Mucosa of descending colon (tissue), 3 donors: ENCODE measurements at regions not wholly inside any gene's neighbourhood (a gene's known extent, or its start where the extent isn't known, plus 50 kb on each side); places are given as distances from the start of the nearest gene placed in this dataset.

Source experiments
- ATAC-seq: fragments of 200-7000 bp; cut with Tn5 transposase; one replicate; pipeline ENCODE4 v1.9.1; 2020; ENCODE audit warnings: mild to moderate bottlenecking, moderate library complexity
- DNase-seq, 3 donors: peaks; one replicate each; pipeline ENCODE4 v3.0.0-alpha.2; 2020
- H3K36me3 ChIP-seq: fragments of 200-600 bp; one replicate; pipeline ENCODE4 v1.8.0; 2021; ENCODE audit warnings: low read depth, mild to moderate bottlenecking
- H3K4me1 ChIP-seq: fragments of 200-600 bp; one replicate; pipeline ENCODE4 v1.8.0; 2021; ENCODE audit warnings: low read depth, mild to moderate bottlenecking
- H3K4me3 ChIP-seq: fragments of 200-600 bp; one replicate; pipeline ENCODE4 v1.8.0; 2021; ENCODE audit warnings: mild to moderate bottlenecking
- H3K9me3 ChIP-seq: fragments of 200-600 bp; one replicate; pipeline ENCODE4 v1.8.0; 2021; ENCODE audit warnings: mild to moderate bottlenecking
- CTCF ChIP-seq: fragments of 200-600 bp; IDR thresholded peaks from one replicate; pipeline ENCODE4 v1.8.0; 2022; ENCODE audit warnings: antibody characterized with exemption, mild to moderate bottlenecking
- intact Hi-C, 2 donors: fragments of 100-400 bp; cut with DNase I in 1 of 2; cut with micrococcal nuclease in 1 of 2; formaldehyde crosslinking; loops; one replicate each; pipeline versions ENCODE4 v1.11.0 to v1.11.1; 2022; cut with DNase I, micrococcal nuclease
- donor health status: DM: no; HTN: no; CAD: no; lungs with moderate emphysema.
- donor health status: DM: no; HTN: no; CAD: no.
- donor health status: DM: no; HTN: yes; CAD: no.

- intact Hi-C loops = no loop called here
- TF ChIP-seq CTCF = no peak
- Histone ChIP-seq H3K36me3 (no peaks in the 10 kb centered on the region), H3K9me3 (no peaks in the 10 kb centered on the region), H3K4me1 (no peaks in the 10 kb centered on the region), H3K4me3 (no peak overlapping the region)
- ATAC-seq (no peak), DNase-seq (no peak)
These were observed 219.4 kb downstream of the TANC2 start for GRCh38 chr17:63185420-63185819.

DNA sequence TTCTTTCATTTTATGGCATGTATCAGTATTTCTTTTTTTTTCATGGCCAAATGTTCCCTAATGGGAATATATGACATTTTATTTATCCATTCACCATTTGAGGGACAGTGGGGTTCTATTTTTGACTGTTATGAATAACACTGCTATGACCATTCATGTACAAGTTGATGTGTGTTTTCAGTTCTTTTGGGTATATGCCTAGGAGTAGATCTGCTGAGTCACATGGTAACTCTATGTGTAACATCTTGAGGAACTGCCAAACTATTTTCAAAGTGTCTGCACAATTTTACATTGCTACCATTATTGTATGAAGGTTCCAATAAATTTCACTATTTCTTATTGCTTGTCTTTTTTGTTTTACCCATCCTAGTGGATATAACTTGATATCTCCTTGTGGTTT lies 223.0 kb downstream of the TANC2 start:
- H3K4me3 ChIP-seq = no peak overlapping the region
- no peak for TF ChIP-seq CTCF
- H3K4me1 ChIP-seq = no peaks in the 10 kb centered on the region
- no peak for DNase-seq
- intact Hi-C loops = no loop called here
- H3K9me3 ChIP-seq = no peaks in the 10 kb centered on the region
- no peaks in the 10 kb centered on the region for H3K36me3 ChIP-seq
- ATAC-seq = no peak

GRCh38 chr17:63189930-63190329 lies 223.9 kb downstream of the TANC2 start:
- Histone ChIP-seq H3K4me1 (no peaks in the 10 kb centered on the region), H3K4me3 (no peak overlapping the region), H3K9me3 (no peaks in the 10 kb centered on the region), H3K36me3 (no peaks in the 10 kb centered on the region)
- no peak for DNase-seq
- intact Hi-C loops = no loop called here
- ATAC-seq = no peak
- no peak for TF ChIP-seq CTCF

DNA sequence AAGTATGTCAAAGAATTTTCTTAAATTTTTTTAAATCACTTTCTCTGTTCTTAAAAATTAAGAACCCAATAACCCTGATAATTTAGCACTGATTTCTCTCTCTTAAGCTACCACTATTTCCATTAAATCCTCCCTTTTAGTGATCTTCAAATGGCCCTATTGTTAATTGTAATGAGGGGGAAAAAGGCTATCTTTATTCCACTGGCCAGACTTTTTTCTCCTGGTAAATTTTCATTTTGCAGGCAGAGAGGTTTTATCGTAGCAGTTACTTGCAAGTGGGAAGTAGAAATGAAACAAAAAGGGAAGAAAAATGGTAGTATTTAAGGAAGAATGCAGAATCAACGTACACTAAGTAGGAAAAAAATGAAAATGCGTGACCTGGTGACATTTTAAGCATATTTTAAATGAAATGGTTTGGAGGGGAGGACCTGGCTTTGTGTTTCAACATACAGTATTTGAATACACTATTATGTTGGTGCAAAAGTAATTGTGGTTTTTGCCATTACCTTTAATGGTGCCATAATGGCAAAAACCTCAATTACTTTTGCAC lies 224.9 kb downstream of the TANC2 start:
- Histone ChIP-seq H3K36me3 (no peaks in the 10 kb centered on the region), H3K4me3 (no peak overlapping the region), H3K4me1 (no peaks in the 10 kb centered on the region), H3K9me3 (no peaks in the 10 kb centered on the region)
- intact Hi-C loops = no loop called here
- DNase-seq = no peak
- no peak for ATAC-seq
- TF ChIP-seq CTCF = no peak

- no peak for ATAC-seq
- no peaks in the 10 kb centered on the region for H3K36me3 ChIP-seq
These were observed 225.6 kb downstream of the TANC2 start for GRCh38 chr17:63191610-63192009.

More at GRCh38 chr17:63191610-63192009, 225.6 kb downstream of the TANC2 start:
- H3K4me1 ChIP-seq = no peaks in the 10 kb centered on the region
- H3K9me3 ChIP-seq = no peaks in the 10 kb centered on the region
- intact Hi-C loops = no loop called here
- peak in 2 of 3 donors; percentile 5 to 50 for DNase-seq
- H3K4me3 ChIP-seq = no peak overlapping the region
- no peak for TF ChIP-seq CTCF
